UCSD-AML1 (cell line): ENCODE measurements at regions not wholly inside any gene's neighbourhood (a gene's known extent, or its start where the extent isn't known, plus 50 kb on each side); places are given as distances from the start of the nearest gene placed in this dataset.

Experiments used
- DNase-seq: peaks from one replicate; lab custom pipeline; 2025; ENCODE audit not compliant: unreplicated experiment; lab: John Stamatoyannopoulos, UW

- no peak for DNase-seq
These were observed 60.7 kb upstream of the BCAT1 start for GRCh38 chr12:25009496-25010092.

GRCh38 chr12:25005376-25005775 lies 56.5 kb upstream of the BCAT1 start:
- DNase-seq = no peak

- DNase-seq = no peak
These were observed 55.5 kb upstream of the BCAT1 start for GRCh38 chr12:25004447-25004846.

GRCh38 chr12:25001311-25001710 lies 52.4 kb upstream of the BCAT1 start:
- DNase-seq = no peak
